Testis (tissue), 2 donors: ENCODE measurements at regions not wholly inside any gene's neighbourhood (a gene's known extent, or its start where the extent isn't known, plus 50 kb on each side); places are given as distances from the start of the nearest gene placed in this dataset.

Experiments
- POLR2A ChIP-seq: fragments of 450-650 bp; IDR thresholded peaks from one replicate; pipeline ENCODE4 v1.6.1; 2017; ENCODE audit warnings: antibody characterized with exemption, mild to moderate bottlenecking, moderate library complexity
- TF ChIP-seq, protein P1 (sequence below), 3 experiments: fragments of 450-650 bp in 2 of 3; fragments of 200-600 bp in 1 of 3; sonication (generic) in 1 of 3; IDR thresholded peaks; one replicate each; pipeline ENCODE4 v1.5.1; 2016 to 2019; ENCODE audit warnings: antibody characterized with exemption in 3 of 3, mild to moderate bottlenecking in 2 of 3, moderate library complexity in 1 of 3

DNA sequence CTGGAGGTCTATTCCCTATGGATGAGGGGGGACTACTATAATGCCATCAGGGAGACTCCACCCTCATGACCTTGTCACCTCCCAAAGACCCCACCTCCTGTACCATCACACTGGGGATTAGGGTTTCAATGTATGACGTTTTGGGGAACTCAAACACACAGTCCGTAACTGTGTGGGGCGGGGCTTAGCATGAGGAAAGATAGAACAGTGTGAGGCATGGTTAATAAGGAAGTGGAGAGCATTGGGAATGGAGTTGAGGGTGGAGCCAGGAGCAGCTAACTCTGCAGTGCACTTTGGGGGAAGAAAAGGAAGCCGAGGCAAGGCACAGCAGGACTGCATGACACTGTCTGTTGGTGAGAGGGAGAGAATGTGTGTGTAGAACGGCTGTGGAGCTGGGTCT, 90.9 kb upstream of the AGBL1 start:
- TF ChIP-seq, protein P1, sequence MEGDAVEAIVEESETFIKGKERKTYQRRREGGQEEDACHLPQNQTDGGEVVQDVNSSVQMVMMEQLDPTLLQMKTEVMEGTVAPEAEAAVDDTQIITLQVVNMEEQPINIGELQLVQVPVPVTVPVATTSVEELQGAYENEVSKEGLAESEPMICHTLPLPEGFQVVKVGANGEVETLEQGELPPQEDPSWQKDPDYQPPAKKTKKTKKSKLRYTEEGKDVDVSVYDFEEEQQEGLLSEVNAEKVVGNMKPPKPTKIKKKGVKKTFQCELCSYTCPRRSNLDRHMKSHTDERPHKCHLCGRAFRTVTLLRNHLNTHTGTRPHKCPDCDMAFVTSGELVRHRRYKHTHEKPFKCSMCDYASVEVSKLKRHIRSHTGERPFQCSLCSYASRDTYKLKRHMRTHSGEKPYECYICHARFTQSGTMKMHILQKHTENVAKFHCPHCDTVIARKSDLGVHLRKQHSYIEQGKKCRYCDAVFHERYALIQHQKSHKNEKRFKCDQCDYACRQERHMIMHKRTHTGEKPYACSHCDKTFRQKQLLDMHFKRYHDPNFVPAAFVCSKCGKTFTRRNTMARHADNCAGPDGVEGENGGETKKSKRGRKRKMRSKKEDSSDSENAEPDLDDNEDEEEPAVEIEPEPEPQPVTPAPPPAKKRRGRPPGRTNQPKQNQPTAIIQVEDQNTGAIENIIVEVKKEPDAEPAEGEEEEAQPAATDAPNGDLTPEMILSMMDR (IDR thresholded peaks at IDR 0.05) = no peak
- no peak for TF ChIP-seq POLR2A
